H1 (cell line): ENCODE measurements at regions not wholly inside any gene's neighbourhood (a gene's known extent, or its start where the extent isn't known, plus 50 kb on each side); places are given as distances from the start of the nearest gene placed in this dataset.

Experiments used
- BCL11A ChIP-seq, 2 experiments: IDR thresholded peaks; one replicate each; pipeline ENCODE4 v1.6.1; 2011; ENCODE audit warnings: low read depth in 2 of 2, low read length in 2 of 2, mild to moderate bottlenecking in 2 of 2
- CHD2 ChIP-seq: IDR thresholded peaks from 2 replicates; pipeline ENCODE4 v1.6.1; 2012; ENCODE audit warnings: low read length, improper control_type of control experiment
- CHD7 ChIP-seq: fragments of 300-600 bp; sonication (generic); IDR thresholded peaks from 2 replicates; pipeline ENCODE4 v1.7.1; 2012; ENCODE audit warnings: low read length, moderate library complexity, mild to moderate bottlenecking, inconsistent platforms; ENCODE audit not compliant: insufficient replicate concordance
- EGR1 ChIP-seq: IDR thresholded peaks from 2 replicates; pipeline ENCODE4 v1.6.1; 2011; ENCODE audit warnings: low read depth, low read length, borderline replicate concordance
- FOSL1 ChIP-seq: IDR thresholded peaks from 2 replicates; pipeline ENCODE4 v1.6.1; 2011; ENCODE audit warnings: mild to moderate bottlenecking, low read depth, low read length, moderate library complexity; ENCODE audit not compliant: insufficient read depth
- HDAC6 ChIP-seq: IDR thresholded peaks from one replicate; pipeline ENCODE4 v1.7.1; 2012; ENCODE audit warnings: low read depth, mild to moderate bottlenecking, inconsistent platforms, low read length, moderate library complexity
- KDM4A ChIP-seq: IDR thresholded peaks from one replicate; pipeline ENCODE4 v1.7.1; 2012; ENCODE audit warnings: low read depth, mild to moderate bottlenecking, moderate library complexity, low read length, inconsistent platforms; ENCODE audit not compliant: severe bottlenecking
- POLR2A ChIP-seq, 2 experiments: IDR thresholded peaks; 1 replicate in 1 of 2; 2 replicates in 1 of 2; pipeline ENCODE4 v1.6.1; 2011; ENCODE audit warnings: low read depth in 2 of 2, low read length in 2 of 2, mild to moderate bottlenecking in 2 of 2; ENCODE audit errors: control extremely low read depth in 1 of 2
- RAD21 ChIP-seq, 2 experiments: IDR thresholded peaks in 1 of 2; conservative IDR thresholded peaks in 1 of 2; 2 replicates each; pipeline ENCODE4 v1.6.1; 2011; ENCODE audit warnings: low read depth in 2 of 2, low read length in 2 of 2, improper control_type of control experiment in 1 of 2, inconsistent platforms in 1 of 2, mild to moderate bottlenecking in 1 of 2, moderate library complexity in 1 of 2
- SIN3A ChIP-seq, 2 experiments: IDR thresholded peaks in 1 of 2; conservative IDR thresholded peaks in 1 of 2; 2 replicates each; pipeline ENCODE4 v1.6.1; 2011 to 2012; ENCODE audit warnings: low read length in 2 of 2, improper control_type of control experiment in 1 of 2, low read depth in 1 of 2, mild to moderate bottlenecking in 1 of 2
- TEAD4 ChIP-seq: IDR thresholded peaks from 2 replicates; pipeline ENCODE4 v1.6.1; 2012; ENCODE audit warnings: low read depth, low read length, inconsistent platforms, mixed read lengths
- YY1 ChIP-seq: IDR thresholded peaks from 2 replicates; pipeline ENCODE4 v1.6.1; 2011; ENCODE audit warnings: low read depth, mild to moderate bottlenecking, low read length

- TF ChIP-seq CHD7 (no peak), BCL11A (IDR thresholded peaks at IDR 0.05; ENCODE audit: low read depth in 2 of 2, low read length in 2 of 2) (no peak), FOSL1 (no peak), SIN3A (conservative IDR thresholded peaks at IDR 0.05 in 1 of 2, IDR thresholded peaks at IDR 0.05 in 1 of 2; ENCODE audit: low read depth in 1 of 2, low read length in 2 of 2) (no peak), KDM4A (no peak), EGR1 (no peak), YY1 (no peak), POLR2A (IDR thresholded peaks at IDR 0.05; ENCODE audit: control extremely low read depth in 1 of 2, low read depth in 2 of 2, low read length in 2 of 2) (no peak), CHD2 (no peak), HDAC6 (no peak), TEAD4 (no peak), RAD21 (IDR thresholded peaks at IDR 0.05 in 1 of 2, conservative IDR thresholded peaks at IDR 0.05 in 1 of 2; ENCODE audit: low read depth in 2 of 2, low read length in 2 of 2) (no peak)
Measured at GRCh38 chr12:5217936-5218335, 174.3 kb downstream of the KCNA5 start (continued).
